ENCODE measurements at regions not wholly inside any gene's neighbourhood (a gene's known extent, or its start where the extent isn't known, plus 50 kb on each side); places are given as distances from the start of the nearest gene placed in this dataset.
"Not testable (repeated sequence)": the region's sequence is repeated elsewhere in the genome, so short reads cannot be mapped to it uniquely, and the experiment has no call there.

DNA sequence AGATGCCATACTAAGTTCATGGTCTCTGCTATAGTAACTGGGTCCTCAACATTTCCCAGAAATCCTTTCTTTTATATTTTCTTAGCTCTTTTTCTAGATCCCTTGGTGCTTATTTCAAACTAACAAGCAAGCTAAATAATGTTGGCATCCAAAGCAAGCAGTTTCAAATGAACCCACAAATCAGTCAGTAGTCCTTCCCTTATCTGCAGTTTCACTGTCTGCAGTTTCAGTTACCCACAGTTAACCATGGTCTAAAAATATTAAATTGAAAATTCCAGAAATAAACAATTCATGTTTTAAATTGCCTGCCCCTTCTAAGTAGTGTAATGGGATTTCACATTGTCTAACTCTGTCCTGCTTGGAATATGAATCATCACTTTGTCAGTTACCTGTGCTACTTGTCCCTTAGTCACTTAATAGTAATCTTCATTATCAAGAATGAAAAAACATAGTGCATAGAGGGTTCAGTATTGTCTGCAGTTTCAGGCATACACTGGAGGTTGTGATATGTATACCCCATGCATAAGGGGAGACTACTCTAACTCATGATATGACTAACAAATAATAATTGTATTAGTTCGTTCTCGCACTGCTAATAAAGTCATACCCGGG, 633.7 kb downstream of the MECOM start:
- DNase-seq (ENCODE audit: low spot score) (no peak), ATAC-seq (no peak)
- intact Hi-C loops (cut with DNase I), result no loop called here

DNA sequence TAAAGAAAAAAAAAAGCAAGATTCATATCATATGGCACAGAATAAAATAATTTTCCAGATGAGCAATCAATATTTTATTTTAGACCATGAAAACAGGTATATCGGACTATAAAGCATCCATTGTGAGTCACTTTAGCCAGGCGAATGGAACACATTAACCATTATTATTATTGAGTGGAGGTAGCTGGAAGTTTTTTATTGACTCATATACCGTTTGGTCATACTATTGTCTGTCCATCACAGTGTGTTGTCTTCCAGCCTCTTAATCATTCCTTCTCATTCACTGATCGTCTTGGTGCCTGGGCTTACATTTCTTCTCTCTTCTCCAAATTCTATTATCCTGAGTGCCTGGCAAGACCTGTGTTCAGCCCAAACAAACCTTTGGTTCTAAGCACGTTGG, 634.8 kb downstream of the MECOM start:
- DNase-seq (ENCODE audit: low spot score), result no peak
- no peak for ATAC-seq

DNA sequence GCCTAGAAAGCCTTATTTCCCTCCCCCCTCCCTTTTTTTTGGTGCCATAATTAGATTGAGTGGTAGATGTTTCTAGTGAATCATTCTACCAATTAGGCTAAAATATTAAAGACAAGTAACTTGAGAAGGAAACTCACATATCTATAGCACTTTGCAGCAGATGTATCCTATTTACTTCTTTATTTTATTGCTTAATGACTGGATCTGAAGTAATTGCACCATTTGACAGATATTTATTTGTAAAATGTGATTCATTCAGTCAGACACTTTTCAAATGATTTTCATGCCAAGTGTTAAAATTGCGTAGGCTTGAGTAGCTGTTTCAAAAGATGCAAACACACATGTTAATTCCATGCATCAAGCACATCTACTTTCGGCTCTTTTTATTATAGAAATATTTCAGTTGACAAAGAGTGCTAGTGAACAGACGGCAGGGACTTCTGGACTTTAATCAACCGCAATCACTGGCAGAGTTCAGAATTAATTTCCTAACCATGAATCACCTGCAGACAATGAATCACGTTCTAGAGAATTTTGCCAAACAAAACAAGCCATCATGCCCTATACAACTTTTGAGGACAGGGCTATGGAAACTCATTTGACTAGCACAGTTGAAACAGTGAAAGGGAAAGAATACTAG, 636.8 kb downstream of the MECOM start:
- intact Hi-C loops (cut with DNase I), result no loop called here
- ATAC-seq, result no peak

More for the DNA sequence above, 634.8 kb downstream of the MECOM start:
- intact Hi-C loops (cut with DNase I), result no loop called here

DNA sequence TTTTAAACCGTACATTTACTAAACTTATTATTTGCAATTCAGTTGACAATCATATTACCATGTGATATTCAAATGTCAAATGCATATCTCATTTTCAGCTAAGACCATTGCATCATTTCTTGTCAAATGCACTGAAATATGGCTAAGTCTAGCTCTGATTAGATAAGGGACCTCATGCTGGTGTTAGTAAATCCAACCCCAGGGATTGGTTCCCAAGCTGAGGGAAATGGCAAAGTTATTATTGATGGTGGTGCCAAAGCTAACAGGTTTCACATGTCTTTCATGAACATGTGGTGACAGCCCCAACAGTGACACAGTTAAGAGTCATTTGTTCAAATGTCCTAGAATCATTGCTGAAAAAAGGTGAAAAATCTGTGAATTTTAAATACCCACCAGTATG, 641.1 kb downstream of the MECOM start:
- intact Hi-C loops (cut with DNase I), result no loop called here
- DNase-seq (ENCODE audit: low spot score) (no peak), ATAC-seq (no peak)

More for the DNA sequence above, 636.8 kb downstream of the MECOM start:
- DNase-seq (ENCODE audit: low spot score), result no peak

DNA sequence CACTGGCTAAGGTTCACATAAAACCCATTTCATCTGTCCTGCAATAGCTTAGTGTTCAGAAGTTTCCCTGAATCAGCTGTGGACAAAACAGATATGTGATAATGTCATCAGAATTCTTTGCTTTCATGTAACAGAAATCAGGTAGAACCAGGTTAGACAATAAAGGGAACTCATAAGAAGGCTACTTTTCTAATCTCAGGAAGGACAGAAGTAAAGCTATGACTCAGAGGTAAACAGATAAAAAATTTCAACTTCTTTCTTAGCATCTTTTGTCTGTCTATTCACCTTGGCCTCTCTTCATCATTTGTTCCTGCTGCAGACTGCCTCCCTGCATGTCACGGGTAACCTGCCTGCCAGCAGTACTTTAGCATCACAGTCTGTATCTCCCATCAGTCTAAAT, 643.1 kb downstream of the MECOM start:
- no peak for ATAC-seq
- intact Hi-C loops (cut with DNase I), result no loop called here
- no peak for DNase-seq (ENCODE audit: low spot score)

DNA sequence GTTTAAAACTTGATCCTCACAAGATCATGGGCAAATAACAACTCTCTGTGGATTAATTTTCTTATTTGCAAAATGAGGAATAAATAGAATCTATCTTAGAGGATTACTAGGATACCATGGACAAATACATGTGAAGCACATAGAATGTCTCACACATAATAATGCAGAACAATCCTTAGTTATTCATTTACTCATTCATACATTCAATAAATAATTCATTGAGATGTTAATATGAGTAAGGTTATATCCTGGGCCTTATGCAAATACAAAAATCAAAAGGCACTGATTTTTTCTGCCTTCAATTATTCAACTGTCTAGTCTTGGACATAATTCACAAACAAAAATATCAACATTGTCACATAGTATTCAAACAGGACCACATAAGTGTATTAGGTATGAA, 654.1 kb downstream of the MECOM start:
- intact Hi-C loops (cut with DNase I), result no loop called here
- no peak for ATAC-seq

DNA sequence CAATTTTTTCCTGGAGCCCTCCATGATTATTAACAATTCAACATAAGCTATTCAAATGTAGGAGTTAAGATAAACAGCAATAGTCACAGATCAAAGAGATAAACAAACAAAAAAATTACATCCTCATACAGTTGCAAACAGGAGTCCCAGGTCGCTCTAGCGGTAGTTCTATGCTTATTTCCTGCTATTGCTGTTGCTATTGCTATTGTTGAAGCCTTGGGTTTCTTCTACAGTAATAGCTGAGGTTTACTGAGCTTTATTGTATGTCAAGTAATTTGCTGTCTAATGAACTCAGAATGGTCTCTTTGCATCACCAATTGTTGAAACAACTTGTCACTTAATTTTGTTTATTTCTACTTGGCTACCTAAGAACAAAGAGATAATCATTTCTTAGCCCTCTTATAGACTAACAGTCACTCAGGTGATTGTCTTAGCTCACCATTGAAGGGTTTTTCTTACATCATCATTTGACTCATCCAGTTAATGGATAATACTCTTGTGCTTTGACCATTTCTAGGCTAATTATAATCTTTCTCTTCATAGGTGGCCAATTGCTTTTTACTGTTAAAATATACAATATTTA, 654.6 kb downstream of the MECOM start:
- DNase-seq (ENCODE audit: low spot score), result no peak
- no peak for ATAC-seq
- intact Hi-C loops (cut with DNase I), result no loop called here

More for the DNA sequence above, 654.1 kb downstream of the MECOM start:
- no peak for DNase-seq (ENCODE audit: low spot score)

DNA sequence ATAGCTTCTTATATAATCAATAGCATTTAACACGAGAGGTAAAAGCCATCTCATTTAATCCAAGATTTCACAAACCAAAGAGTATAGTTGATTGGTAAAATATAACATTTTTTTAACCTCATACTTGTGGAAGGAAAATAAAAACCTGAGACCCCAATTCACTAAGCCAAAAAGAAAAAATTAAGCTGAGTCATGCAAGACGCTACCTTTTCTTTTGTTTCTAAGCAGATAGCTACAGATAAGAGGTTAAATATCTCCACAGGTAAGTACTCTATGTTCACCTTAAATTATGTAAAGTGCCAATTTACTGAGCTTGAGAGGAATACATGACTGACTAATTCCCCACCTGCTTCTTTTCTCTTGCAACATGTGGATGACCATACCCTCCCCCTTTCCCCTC, 656.4 kb downstream of the MECOM start:
- DNase-seq (ENCODE audit: low spot score) (no peak), ATAC-seq (no peak)
- intact Hi-C loops (cut with DNase I), result no loop called here

DNA sequence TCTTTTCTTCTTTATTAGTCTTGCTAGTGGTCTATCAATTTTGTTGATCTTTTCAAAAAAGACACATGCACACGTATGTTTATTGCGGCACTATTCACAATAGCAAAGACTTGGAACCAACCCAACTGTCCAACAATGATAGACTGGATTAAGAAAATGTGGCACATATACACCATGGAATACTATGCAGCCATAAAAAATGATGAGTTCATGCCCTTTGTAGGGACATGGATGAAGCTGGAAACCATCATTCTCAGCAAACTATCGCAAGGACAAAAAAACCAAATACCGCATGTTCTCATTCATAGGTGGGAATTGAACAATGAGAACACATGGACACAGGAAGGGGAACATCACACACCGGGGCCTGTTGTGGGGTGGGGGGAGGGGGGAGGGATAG, 657.1 kb downstream of the MECOM start:
- intact Hi-C loops (cut with DNase I); ATAC-seq: not testable (repeated sequence)

DNA sequence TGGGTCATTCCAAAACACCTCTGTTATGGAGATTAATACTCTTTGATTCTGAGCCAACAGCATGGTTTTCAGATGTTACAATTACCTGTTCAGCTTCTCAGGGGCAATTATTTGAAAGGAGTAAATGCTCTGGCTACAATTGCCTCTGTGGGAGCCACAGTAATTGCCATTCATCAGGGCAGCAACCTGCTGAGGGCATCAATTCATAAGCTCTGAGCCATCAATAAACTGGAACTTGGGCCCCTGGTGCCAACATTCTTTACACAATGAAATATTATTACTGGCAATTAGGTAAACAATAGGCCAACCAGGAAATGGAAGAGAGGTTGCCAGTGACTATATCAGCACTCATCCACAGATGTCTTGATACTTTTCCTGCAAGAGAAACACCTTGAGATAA, 660.8 kb downstream of the MECOM start:
- no peak for ATAC-seq
- no peak for DNase-seq (ENCODE audit: low spot score)
- intact Hi-C loops (cut with DNase I), result no loop called here

More for the DNA sequence above, 657.1 kb downstream of the MECOM start:
- DNase-seq (ENCODE audit: low spot score), result not testable (repeated sequence)

DNA sequence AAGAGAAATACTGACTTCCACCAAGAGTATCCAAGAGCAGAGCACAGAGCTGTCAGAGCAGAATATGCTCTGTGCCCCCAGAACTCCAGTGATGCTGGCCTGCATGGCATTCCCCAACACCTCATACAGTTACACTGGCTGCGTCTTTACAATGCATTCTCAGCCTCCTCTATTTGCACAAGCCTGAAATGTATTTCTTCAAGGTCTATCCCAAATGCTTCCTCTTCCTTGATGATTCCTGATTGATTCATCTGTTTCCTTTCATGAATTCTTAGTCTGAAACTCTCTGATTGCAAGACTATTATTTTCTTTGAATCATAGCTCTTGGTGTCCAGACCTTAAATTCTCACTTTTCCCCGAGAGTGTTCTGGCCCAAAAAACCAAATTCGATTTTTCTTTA, 664.7 kb downstream of the MECOM start:
- intact Hi-C loops (cut with DNase I), result no loop called here
- DNase-seq (ENCODE audit: low spot score) (no peak), ATAC-seq (no peak)

DNA sequence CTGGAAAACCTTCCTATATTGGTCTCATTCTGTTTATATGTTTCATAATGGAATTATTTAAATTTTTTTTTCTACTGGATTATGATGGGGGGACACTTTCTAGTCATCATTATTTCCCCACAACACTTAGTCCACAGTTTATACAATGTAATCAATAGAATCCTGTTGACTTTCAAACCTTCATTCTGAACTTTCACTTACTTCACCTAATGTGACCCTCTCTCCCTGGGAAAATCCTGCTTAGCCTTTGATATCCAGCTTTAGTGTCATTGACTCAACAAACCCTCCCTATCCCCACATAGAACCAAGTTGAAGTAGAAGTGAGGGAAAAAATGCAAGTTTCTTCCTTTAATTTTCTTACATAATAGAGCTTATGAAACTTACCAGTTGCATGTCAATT, 666.0 kb downstream of the MECOM start:
- ATAC-seq, result no peak
- intact Hi-C loops (cut with DNase I), result no loop called here
- no peak for DNase-seq (ENCODE audit: low spot score)

DNA sequence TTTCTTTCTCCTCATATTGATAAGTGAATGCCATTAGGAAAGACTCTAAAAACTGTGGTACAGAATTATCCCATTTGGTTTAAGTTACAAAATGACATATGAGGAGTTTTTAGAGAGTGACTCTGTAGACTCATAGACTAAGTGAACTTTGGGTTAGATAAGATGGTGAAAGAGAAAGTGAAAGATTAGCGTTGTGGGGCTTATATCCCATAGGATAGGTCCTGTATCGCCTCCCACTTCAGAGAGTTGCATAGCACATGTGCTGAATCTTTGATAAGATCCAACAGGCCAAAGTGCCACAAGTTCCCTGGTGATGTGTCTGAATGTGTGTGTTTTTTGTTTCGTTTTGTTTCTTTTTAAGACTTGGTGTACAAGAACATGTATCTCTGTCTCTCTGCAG, 666.9 kb downstream of the MECOM start:
- no peak for ATAC-seq
- intact Hi-C loops (cut with DNase I), result no loop called here
- DNase-seq (ENCODE audit: low spot score), result no peak

DNA sequence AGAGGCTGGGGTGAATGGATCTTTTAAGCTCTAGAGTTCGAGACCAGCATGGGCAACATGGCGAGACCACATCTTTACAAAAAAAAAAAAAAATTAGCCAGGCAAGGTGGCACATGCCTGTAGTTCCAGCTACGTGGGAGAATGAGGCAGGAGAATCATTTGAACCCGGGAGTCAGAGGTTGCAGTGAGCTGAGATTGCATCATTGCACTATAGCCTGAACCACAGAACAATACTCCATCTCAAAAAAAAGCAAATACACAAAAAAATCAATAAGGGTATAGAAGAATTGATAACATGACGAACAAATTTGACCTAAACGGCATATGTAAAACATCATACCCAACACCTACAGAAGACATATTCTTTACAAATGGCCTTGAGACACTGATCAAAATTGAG, 668.4 kb downstream of the MECOM start:
- no peak for ATAC-seq

DNA sequence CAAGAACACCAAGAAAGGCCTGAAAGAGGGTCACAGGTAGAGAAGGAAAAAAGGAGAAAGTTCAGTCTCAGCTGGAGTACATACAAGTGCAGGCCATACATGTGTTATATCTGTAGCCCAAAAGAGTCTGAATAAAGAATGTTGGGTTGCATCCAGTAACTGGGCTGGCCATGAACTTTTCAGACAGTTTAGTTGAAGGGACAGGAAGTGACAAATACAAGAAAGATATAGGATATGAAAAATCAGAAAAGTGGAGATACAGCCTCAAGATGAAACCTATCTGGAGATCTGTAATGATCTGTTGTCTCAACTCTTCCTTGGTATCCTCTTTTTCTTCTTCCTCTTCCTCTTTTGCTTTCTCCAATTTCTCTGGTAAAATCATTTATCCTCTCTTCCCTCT, 671.7 kb downstream of the MECOM start:
- intact Hi-C loops (cut with DNase I), result no loop called here
- ATAC-seq, result no peak
- no peak for DNase-seq (ENCODE audit: low spot score)

More for the DNA sequence above, 668.4 kb downstream of the MECOM start:
- intact Hi-C loops (cut with DNase I), result no loop called here
- DNase-seq (ENCODE audit: low spot score), result no peak

DNA sequence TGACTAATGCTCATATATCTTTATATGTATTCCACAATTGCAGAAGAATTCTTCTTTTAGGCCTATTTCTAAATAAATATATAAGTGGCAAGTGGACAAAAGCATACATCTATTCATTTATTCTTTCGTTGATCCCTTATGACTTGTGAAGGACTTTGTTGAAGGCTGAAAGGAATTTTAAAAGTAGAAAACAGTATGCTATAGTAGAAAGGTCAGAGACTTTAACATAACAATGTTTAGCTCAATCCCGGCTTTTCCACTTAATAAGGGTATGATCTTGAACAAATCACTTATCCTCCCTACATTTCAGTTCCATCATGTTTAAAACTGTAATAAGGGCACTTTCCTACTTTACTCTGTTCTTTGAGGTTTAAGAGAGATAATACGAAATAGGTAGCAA, 672.9 kb downstream of the MECOM start:
- DNase-seq (ENCODE audit: low spot score) (no peak), ATAC-seq (no peak)
- intact Hi-C loops (cut with DNase I), result no loop called here

DNA sequence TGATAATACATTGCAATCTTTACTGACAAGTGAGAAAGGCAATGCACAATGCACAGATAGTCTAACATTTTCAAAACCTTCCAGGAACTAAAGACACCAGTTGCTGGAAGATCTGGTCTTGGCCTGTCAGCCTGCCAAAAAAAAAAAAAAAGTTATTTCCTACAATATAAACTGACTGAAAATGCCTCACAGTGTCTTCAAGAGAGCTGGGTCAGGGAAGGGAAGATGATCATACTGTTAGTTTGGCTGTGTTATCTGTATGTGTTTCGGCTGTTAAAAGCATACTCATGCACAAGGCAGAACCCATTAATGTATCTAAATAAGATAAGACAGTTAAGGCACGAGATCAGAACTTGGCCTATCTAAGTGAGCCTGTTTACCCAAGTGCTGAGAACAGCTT, 673.4 kb downstream of the MECOM start:
- intact Hi-C loops (cut with DNase I), result no loop called here
- ATAC-seq (no peak), DNase-seq (ENCODE audit: low spot score) (no peak)

DNA sequence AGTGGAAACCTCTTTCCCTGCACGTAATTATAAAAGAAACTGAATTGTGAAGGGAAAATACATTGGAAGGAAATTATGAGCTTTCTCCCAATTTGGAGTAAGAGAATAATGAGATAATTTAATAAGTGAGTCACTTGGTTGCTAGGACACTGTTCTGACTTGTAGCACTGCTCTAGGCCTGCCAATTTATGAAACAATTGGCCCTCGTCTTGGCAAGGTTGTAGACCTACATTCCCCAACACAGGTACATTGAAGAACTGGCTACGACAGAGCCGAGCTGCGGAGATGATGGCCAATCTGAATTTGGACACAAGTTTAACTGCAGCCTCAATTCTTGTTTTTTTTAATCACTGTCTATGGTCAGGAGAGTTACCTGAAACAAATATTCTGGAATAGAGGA, 674.1 kb downstream of the MECOM start:
- ATAC-seq, result no peak
- no peak for DNase-seq (ENCODE audit: low spot score)
- intact Hi-C loops (cut with DNase I), result no loop called here

DNA sequence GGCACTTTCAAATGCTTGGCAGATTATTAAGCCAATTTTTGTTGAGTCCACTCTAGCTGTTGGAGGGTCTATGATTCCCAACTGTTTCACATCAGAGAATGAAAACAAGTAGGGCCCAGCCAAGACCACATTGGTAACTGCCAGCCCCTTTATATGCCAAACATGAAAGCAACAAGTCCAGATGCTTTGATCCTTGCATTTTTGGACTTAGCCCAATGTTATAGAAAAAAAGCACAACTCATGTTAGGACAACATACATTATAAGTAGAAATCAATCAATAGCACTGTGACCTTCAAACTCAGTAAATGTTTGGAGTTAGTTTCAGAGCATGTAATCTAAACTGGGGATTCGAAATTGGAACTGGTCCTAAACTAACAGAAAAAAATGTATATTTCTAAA, 674.7 kb downstream of the MECOM start:
- ATAC-seq (no peak), DNase-seq (ENCODE audit: low spot score) (no peak)
- intact Hi-C loops (cut with DNase I), result no loop called here

DNA sequence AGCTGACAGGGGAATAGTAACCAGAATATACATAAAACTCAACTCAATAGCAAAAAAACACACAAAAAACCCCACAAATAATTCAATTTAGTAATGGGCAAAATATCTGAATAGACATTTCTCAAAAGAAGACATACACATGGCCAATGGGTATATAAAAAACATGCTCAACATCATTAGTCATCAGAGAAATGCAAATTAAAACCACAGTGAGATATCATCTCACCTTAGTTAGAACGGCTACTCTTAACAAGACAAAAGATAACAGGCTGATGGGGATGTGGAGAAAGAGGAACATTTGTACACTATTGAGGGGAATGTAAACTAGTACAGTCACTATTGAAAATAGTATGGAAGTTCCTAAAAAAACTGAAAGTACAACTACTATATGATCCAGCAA, 678.6 kb downstream of the MECOM start:
- no peak for ATAC-seq
- DNase-seq (ENCODE audit: low spot score), result no peak
- intact Hi-C loops (cut with DNase I), result no loop called here

DNA sequence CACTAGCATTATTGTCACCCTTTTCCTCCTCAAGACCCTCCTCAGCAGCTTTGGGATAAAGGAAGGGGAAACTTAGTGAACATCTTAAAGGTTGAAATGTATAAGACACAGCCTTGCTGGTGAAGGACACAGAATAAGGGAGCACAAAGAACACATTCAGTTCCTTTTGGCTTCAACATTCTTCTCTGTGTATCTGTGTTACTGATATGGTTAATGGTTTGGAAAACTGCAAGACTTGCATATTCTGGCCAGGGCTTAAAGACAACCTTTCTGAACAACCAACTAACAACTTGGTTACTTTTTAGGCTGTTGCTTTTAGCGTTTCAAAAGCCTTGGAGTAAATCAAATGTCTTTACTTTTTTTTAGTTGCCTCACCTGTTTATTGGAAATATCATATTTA, 680.5 kb downstream of the MECOM start:
- ATAC-seq (no peak), DNase-seq (ENCODE audit: low spot score) (no peak)
- intact Hi-C loops (cut with DNase I), result no loop called here
